ENCODE measurements at regions not wholly inside any gene's neighbourhood (a gene's known extent, or its start where the extent isn't known, plus 50 kb on each side); places are given as distances from the start of the nearest gene placed in this dataset.
"Not testable (repeated sequence)": the region's sequence is repeated elsewhere in the genome, so short reads cannot be mapped to it uniquely, and the experiment has no call there.

DNA sequence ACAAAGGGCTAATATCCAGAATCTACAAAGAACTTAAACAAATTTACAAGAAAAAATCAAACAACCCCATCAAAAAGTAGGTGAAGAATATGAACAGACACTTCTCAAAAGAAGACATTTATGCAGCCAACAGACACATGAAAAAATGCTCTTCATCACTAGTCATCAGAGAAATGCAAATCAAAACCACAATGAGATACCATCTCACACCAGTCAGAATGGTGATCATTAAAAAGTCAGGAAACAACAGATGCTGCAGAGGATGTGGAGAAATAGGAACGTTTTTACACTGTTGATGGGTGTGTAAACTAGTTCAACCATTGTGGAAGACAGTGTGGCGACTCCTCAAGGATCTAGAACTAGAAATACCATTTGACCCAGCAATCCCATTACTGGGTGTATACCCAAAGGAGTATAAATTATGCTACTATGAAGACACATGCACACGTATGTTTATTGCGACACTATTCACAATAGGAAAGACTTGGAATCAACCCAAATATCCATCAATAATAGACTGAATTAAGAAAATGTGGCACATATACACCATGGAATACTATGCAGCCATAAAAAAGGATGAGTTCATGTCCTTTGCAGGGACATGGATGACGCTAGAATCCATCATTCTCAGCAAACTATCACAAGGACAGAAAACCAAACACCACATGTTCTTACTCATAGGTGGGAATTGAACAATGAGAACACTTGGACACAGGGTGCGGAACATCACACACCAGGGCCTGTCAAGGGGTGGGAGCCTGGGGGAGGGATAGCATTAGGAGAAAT lies 241.5 kb downstream of the KCNRG start:
- H3K56ac ChIP-seq (ENCODE audit: extremely low read depth, insufficient read depth, low read length); H3K27ac ChIP-seq (ENCODE audit: insufficient read depth, low read length); H3K9me3 ChIP-seq (ENCODE audit: control insufficient read depth, insufficient read depth, low read length); H2BK120ac ChIP-seq (ENCODE audit: low read depth, low read length); H3K36me3 ChIP-seq (ENCODE audit: control insufficient read depth, insufficient read depth, low read length); H2AK9ac ChIP-seq (replicated peaks; ENCODE audit: low read depth, low read length, poor library complexity); H2BK5ac ChIP-seq (ENCODE audit: low read depth, low read length, poor library complexity, severe bottlenecking); H3K4me3 ChIP-seq (ENCODE audit: insufficient read depth, low read depth, low read length); H3K4me1 ChIP-seq (ENCODE audit: control insufficient read depth, insufficient read depth, low read length); H2AK5ac ChIP-seq (ENCODE audit: low read depth, low read length); POLR2A ChIA-PET (ENCODE audit: unreplicated experiment); H3K14ac ChIP-seq (replicated peaks; ENCODE audit: low read depth, low read length); H4K8ac ChIP-seq (ENCODE audit: low read depth in 2 of 2, low read length in 2 of 2); H2BK20ac ChIP-seq (ENCODE audit: low read depth, low read length); H3K4me2 ChIP-seq (ENCODE audit: low read depth, low read length); H3K23ac ChIP-seq (ENCODE audit: low read depth, low read length); H3K9ac ChIP-seq (ENCODE audit: low read depth, low read length); H3K79me1 ChIP-seq (ENCODE audit: low read depth in 1 of 2, low read length in 2 of 2); H3K9me1 ChIP-seq (ENCODE audit: insufficient read depth, low read length); intact Hi-C loops (cut with micrococcal nuclease); H4K20me1 ChIP-seq (ENCODE audit: insufficient read depth, low read length); in situ Hi-C loops (cut with MboI; ENCODE audit: low sequenced_read_pairs); H3K18ac ChIP-seq (ENCODE audit: low read depth, low read length); H2BK15ac ChIP-seq (ENCODE audit: low read depth, low read length); H4K5ac ChIP-seq (ENCODE audit: low read depth, low read length); ATAC-seq (ENCODE audit: low read depth); dilution Hi-C loops (cut with HindIII; ENCODE audit: low sequenced_read_pairs, unreplicated experiment); BruUV-seq (replicated peaks); H2AFZ ChIP-seq (replicated peaks; ENCODE audit: low read length, poor library complexity); CTCF ChIA-PET; H3K4ac ChIP-seq (ENCODE audit: low read depth, low read length); DNase-seq; H4K91ac ChIP-seq (ENCODE audit: insufficient read depth, low read depth, low read length): not testable (repeated sequence)
- TF ChIP-seq CEBPB (IDR thresholded peaks at IDR 0.05; ENCODE audit: low read depth, low read length), result 0 out of 2 replicates have a peak, but pooled peaks have one; percentile 20
- WGBS, 2 experiments (ENCODE audit: extremely low coverage in 2 of 2, insufficient read length in 1 of 2), result no CpG with 5 or more reads among the region's 6 CpGs
- H3K27me3 ChIP-seq (ENCODE audit: control insufficient read depth, insufficient read depth, low read length), result peaks cover 34% of the 10 kb centered on the region
